GM12864 (cell line): ENCODE measurements at regions not wholly inside any gene's neighbourhood (a gene's known extent, or its start where the extent isn't known, plus 50 kb on each side); places are given as distances from the start of the nearest gene placed in this dataset.

ENCODE experiments used
- DNase-seq: peaks from one replicate; pipeline ENCODE4 v3.0.0-alpha.2; 2011; ENCODE audit warnings: low read depth
- H3K4me3 ChIP-seq: 2 replicates; pipeline ENCODE4 v1.5.1; 2011; ENCODE audit warnings: mild to moderate bottlenecking, low read depth, low read length, control low read depth
- TF ChIP-seq, protein P1 (sequence below): IDR thresholded peaks from 2 replicates; pipeline ENCODE4 v1.5.1; 2011; ENCODE audit warnings: low read depth, mild to moderate bottlenecking, moderate library complexity, low read length, control low read depth, inconsistent platforms; ENCODE audit errors: missing control alignments

DNA sequence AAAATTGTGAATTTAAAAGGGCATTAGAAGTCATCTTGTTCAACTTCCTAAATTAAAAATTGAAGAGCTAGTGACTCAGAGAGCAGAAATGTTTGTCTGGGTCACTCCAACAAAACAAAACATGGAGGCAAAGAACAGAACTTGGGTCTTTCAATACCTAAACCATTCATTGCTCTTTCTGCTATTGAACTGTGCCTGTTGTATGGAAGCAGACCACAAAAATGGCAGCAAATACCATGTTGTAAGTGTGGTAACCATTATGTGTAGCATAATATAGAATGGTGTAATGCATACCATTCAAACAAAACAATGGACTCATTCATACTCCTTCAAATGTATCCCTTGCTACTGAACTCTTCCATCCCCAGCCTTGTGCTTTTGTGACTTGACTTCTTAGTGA is 360.2 kb upstream of the NRG3 start:
- TF ChIP-seq, protein P1, sequence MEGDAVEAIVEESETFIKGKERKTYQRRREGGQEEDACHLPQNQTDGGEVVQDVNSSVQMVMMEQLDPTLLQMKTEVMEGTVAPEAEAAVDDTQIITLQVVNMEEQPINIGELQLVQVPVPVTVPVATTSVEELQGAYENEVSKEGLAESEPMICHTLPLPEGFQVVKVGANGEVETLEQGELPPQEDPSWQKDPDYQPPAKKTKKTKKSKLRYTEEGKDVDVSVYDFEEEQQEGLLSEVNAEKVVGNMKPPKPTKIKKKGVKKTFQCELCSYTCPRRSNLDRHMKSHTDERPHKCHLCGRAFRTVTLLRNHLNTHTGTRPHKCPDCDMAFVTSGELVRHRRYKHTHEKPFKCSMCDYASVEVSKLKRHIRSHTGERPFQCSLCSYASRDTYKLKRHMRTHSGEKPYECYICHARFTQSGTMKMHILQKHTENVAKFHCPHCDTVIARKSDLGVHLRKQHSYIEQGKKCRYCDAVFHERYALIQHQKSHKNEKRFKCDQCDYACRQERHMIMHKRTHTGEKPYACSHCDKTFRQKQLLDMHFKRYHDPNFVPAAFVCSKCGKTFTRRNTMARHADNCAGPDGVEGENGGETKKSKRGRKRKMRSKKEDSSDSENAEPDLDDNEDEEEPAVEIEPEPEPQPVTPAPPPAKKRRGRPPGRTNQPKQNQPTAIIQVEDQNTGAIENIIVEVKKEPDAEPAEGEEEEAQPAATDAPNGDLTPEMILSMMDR: no peak
- DNase-seq: no peak
- no peak overlapping the region for H3K4me3 ChIP-seq

DNA sequence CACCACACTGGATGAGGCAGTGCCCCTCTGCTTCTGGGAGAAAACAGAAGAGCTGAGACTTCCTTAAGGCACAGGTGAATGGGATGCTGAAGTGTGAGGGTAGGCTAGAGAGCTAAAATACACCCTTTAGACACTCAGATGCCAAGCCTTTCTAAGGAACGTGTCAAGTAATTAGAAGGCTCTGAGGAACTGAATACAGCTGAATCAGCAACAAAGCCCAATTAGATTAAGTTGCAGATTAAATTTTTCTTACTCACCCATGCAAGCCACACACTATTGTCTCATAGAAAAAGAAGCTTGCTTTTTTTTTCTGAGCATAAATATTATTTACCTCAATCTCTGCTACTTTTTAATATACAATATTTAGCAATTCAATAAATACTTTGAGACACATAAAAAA is 354.3 kb upstream of the NRG3 start:
- DNase-seq: no peak
- H3K4me3 ChIP-seq: no peak overlapping the region
- TF ChIP-seq, protein P1: no peak

DNA sequence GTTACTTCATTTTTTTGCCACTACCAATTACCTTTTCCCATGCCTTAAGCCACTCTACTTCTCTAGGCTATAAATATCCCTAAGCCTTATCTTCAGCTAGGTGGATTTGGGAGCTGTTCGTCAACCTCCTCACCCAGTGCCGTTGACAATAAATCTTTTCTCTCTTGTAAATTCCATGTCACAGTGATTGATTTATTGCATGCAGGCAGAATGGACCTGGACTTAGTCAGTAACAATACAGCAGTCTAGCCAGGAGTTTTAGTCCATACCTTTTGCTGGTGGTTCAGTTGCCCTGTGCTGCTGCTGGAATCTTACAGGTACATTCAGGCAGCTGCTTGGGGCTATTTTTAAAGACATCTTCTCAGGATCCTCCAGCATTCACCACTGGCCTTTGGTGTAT is 350.5 kb upstream of the NRG3 start:
- TF ChIP-seq, protein P1: no peak
- no peak for DNase-seq
- no peak overlapping the region for H3K4me3 ChIP-seq

- TF ChIP-seq, protein P1: no peak
- no peak overlapping the region for H3K4me3 ChIP-seq
- no peak for DNase-seq
These were observed 342.6 kb upstream of the NRG3 start for GRCh38 chr10:81532403-81532802.

GRCh38 chr10:81534991-81535390 is 340.0 kb upstream of the NRG3 start:
- TF ChIP-seq, protein P1: no peak
- no peak overlapping the region for H3K4me3 ChIP-seq
- DNase-seq: no peak

DNA sequence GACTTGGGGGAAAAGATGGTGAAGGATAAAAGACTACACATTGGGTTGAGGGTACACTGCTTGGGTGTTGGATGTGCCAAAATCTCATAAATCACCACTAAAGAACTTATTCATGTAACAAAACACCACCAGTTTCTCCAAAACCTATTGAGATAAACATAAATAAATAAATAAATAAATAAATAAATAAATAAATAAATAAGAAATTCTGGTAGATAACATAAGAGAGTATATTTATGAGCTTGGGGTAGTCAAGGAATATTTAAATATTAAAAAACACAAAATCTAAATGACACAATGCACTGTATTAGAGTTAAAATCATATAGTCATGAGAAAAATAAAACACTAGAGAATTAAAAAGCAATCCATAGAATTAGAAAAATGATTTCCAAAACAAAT is 333.5 kb upstream of the NRG3 start:
- TF ChIP-seq, protein P1: no peak
- no peak overlapping the region for H3K4me3 ChIP-seq
- DNase-seq: no peak

DNA sequence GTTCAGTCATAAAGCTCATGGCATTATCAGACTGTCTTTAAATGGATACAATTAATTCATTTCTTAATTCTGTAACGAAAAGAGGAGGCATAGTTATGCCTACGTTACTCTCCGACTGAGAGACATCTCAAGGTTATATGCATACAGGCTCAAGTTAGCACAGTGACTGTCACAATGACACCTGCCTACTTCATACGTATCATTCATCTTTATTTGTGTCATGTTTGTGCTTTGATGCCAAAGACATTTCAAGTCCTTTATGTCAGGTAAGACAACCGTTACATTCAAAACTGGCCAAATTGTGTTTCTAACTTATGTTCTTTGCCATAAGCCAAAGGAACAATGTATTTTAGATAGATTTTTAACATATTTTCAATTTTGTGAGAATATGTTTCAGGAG is 328.8 kb upstream of the NRG3 start:
- no peak overlapping the region for H3K4me3 ChIP-seq
- TF ChIP-seq, protein P1: no peak
- DNase-seq: no peak
